Esophagus muscularis mucosa (tissue), 4 donors: ENCODE measurements at regions not wholly inside any gene's neighbourhood (a gene's known extent, or its start where the extent isn't known, plus 50 kb on each side); places are given as distances from the start of the nearest gene placed in this dataset.
A peak's percentile ranks its signal among the peaks of the same experiment; 100 is the strongest.

Experiments used
- DNase-seq: peaks from one replicate; pipeline ENCODE4 v3.0.0-alpha.2; 2017; ENCODE audit errors: extremely low spot score
- H3K27ac ChIP-seq, 4 donors: fragments of 200-600 bp; sonication (generic); replicated peaks in 1 of 4; 1 replicate in 3 of 4; 2 replicates in 1 of 4; pipeline ENCODE4 v1.5.1; 2016 to 2019; ENCODE audit warnings: mild to moderate bottlenecking in 1 of 4
- H3K27me3 ChIP-seq, 4 donors: fragments of 200-600 bp; sonication (generic); one replicate each; pipeline versions ENCODE4 v1.5.1 to v1.6.0; 2016 to 2019
- H3K36me3 ChIP-seq, 4 donors: fragments of 200-600 bp; sonication (generic); one replicate each; pipeline ENCODE4 v1.5.1; 2016 to 2019
- H3K4me1 ChIP-seq, 4 donors: fragments of 200-600 bp; sonication (generic); one replicate each; pipeline ENCODE4 v1.5.1; 2016 to 2019
- H3K4me3 ChIP-seq, 4 donors: fragments of 200-600 bp; sonication (generic); 1 replicate in 2 of 4; 2 replicates in 2 of 4; pipeline ENCODE4 v1.5.1; 2016 to 2019; ENCODE audit warnings: mild to moderate bottlenecking in 4 of 4, moderate library complexity in 1 of 4
- H3K9me3 ChIP-seq, 4 donors: fragments of 200-600 bp; sonication (generic); 1 replicate in 3 of 4; 2 replicates in 1 of 4; pipeline ENCODE4 v1.5.1; 2016 to 2019
- CTCF ChIP-seq, 3 experiments: fragments of 200-600 bp in 2 of 3; fragments of 450-650 bp in 1 of 3; sonication (generic) in 2 of 3; IDR thresholded peaks; one replicate each; pipeline ENCODE4 v1.5.1; 2017 to 2019; ENCODE audit warnings: antibody characterized with exemption in 3 of 3, mild to moderate bottlenecking in 2 of 3, moderate library complexity in 1 of 3
- EP300 ChIP-seq: sonication (generic); formaldehyde crosslinking; IDR thresholded peaks from one replicate; pipeline ENCODE4 v1.6.1; 2017; ENCODE audit warnings: antibody characterized with exemption
- POLR2A ChIP-seq: fragments of 450-650 bp; IDR thresholded peaks from one replicate; pipeline ENCODE4 v1.6.1; 2017; ENCODE audit warnings: antibody characterized with exemption, moderate library complexity, mild to moderate bottlenecking, low read depth
- POLR2AphosphoS5 ChIP-seq, 2 donors: sonication (generic); formaldehyde crosslinking; IDR thresholded peaks; one replicate each; pipeline ENCODE4 v1.6.1; 2017; ENCODE audit warnings: antibody characterized with exemption in 2 of 2
- WGBS: methylation state at CpG from one replicate; pipeline ENCODE4 v1.1.5; 2018; 5-methylcytosine and 5-hydroxymethylcytosine counted together
- intact Hi-C: fragments of 100-400 bp; cut with DNase I; formaldehyde crosslinking; loops from one replicate; pipeline ENCODE4 v1.15.1; 2023

GRCh38 chr4:140268186-140268841 lies 105.1 kb upstream of the SCOC start:
- no peaks in the 10 kb centered on the region for H3K36me3 ChIP-seq
- no peak overlapping the region for H3K4me3 ChIP-seq
- H3K27me3 ChIP-seq = no peaks in the 10 kb centered on the region
- peaks cover 0 to 8% (median 4%) of the 10 kb centered on the region in 4 donors for H3K4me1 ChIP-seq
- no peaks in the 10 kb centered on the region for H3K9me3 ChIP-seq
- H3K27ac ChIP-seq = no peak overlapping the region
- WGBS = 52% methylated on average over 6 of the region's 6 CpGs
- TF ChIP-seq CTCF (IDR thresholded peaks at IDR 0.05) = no peak
- no peak for TF ChIP-seq POLR2AphosphoS5 (IDR thresholded peaks at IDR 0.05)
- TF ChIP-seq POLR2A = no peak
- TF ChIP-seq EP300 = no peak
- intact Hi-C loops = loop anchor here (10.0 kb wide), 1 partner anchor 56 kb away; no protein-coding TSS in a partner anchor
- no peak for DNase-seq

- no peak for DNase-seq
- WGBS = 70% methylated on average over 14 of the region's 14 CpGs
- Histone ChIP-seq H3K27me3 (no peaks in the 10 kb centered on the region), H3K27ac (no peak overlapping the region), H3K9me3 (no peaks in the 10 kb centered on the region), H3K36me3 (no peaks in the 10 kb centered on the region), H3K4me3 (no peak overlapping the region), H3K4me1 (peaks cover 0 to 8% (median 4%) of the 10 kb centered on the region in 4 donors)
- intact Hi-C loops = loop anchor here (10.0 kb wide), 1 partner anchor 57 kb away; no protein-coding TSS in a partner anchor
- TF ChIP-seq EP300 (no peak), CTCF (IDR thresholded peaks at IDR 0.05) (no peak), POLR2AphosphoS5 (IDR thresholded peaks at IDR 0.05) (no peak), POLR2A (no peak)
These were observed 105.9 kb upstream of the SCOC start for GRCh38 chr4:140267576-140267975.

- Histone ChIP-seq H3K27ac (no peak overlapping the region), H3K4me3 (no peak overlapping the region), H3K9me3 (no peaks in the 10 kb centered on the region), H3K36me3 (no peaks in the 10 kb centered on the region), H3K27me3 (no peaks in the 10 kb centered on the region), H3K4me1 (peaks cover 0 to 8% (median 4%) of the 10 kb centered on the region in 4 donors)
- TF ChIP-seq POLR2A (no peak), EP300 (no peak), POLR2AphosphoS5 (IDR thresholded peaks at IDR 0.05) (no peak), CTCF (IDR thresholded peaks at IDR 0.05) (no peak)
- intact Hi-C loops = loop anchor here (10.0 kb wide), 1 partner anchor 58 kb away; no protein-coding TSS in a partner anchor
- 89% methylated on average over 10 of the region's 10 CpGs for WGBS
- no peak for DNase-seq
These were observed 106.4 kb upstream of the SCOC start for GRCh38 chr4:140266958-140267568.

DNA sequence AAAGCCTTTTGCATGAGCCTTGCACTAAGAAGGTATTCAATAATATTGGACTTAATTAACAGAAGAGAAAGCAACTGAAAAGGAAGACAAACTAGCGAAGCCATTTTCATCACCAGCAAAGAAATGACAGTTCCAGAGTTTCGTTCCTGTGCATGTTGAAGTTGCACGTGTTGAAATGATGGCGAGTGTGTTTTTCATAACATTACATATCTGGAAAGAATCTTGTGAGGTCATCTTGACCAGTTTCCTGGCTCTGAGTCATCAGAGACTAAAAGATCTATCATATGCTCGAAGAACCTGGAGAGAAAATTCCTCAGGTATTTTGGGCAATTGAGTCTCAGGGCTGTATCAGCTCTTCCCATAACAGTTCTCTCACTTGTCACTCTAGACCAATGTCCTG lies 106.2 kb upstream of the MAML3 start:
- no peak overlapping the region for H3K4me3 ChIP-seq
- no peaks in the 10 kb centered on the region for H3K9me3 ChIP-seq
- no peak overlapping the region for H3K27ac ChIP-seq
- H3K27me3 ChIP-seq = no peaks in the 10 kb centered on the region
- intact Hi-C loops = loop anchor here (10.0 kb wide), 1 partner anchor 65 kb away; no protein-coding TSS in a partner anchor
- no peaks in the 10 kb centered on the region for H3K36me3 ChIP-seq
- WGBS = 29% methylated on average over 5 of the region's 5 CpGs
- H3K4me1 ChIP-seq = peaks cover 0 to 19% (median 13%) of the 10 kb centered on the region in 4 donors
- DNase-seq = no peak
- TF ChIP-seq POLR2A = no peak
- no peak for TF ChIP-seq EP300
- TF ChIP-seq POLR2AphosphoS5 (IDR thresholded peaks at IDR 0.05) = peak in 1 of 2 donors; percentile 25
- TF ChIP-seq CTCF (IDR thresholded peaks at IDR 0.05) = no peak
